OCI-LY1 (cell line): ENCODE measurements at regions not wholly inside any gene's neighbourhood (a gene's known extent, or its start where the extent isn't known, plus 50 kb on each side); places are given as distances from the start of the nearest gene placed in this dataset.

ENCODE experiments used
- CTCF ChIP-seq: fragments of 200-600 bp; sonication (generic), shearing (Covaris generic); IDR thresholded peaks from 2 replicates; pipeline ENCODE4 v1.5.1; 2017; ENCODE audit warnings: mild to moderate bottlenecking, antibody characterized with exemption, low read length, moderate library complexity, mixed read lengths
- EZH2 ChIP-seq: fragments of 200-600 bp; sonication (generic), shearing (Covaris generic); IDR thresholded peaks from 2 replicates; pipeline ENCODE4 v1.8.0; 2017; ENCODE audit warnings: borderline replicate concordance, mixed run types, mild to moderate bottlenecking, antibody characterized with exemption, low read length, moderate library complexity, mixed read lengths

GRCh38 chr4:59925290-59925689 lies 1274.8 kb upstream of the ADGRL3 start:
- TF ChIP-seq CTCF: no peak
- no peak for TF ChIP-seq EZH2
